ENCODE measurements at regions not wholly inside any gene's neighbourhood (a gene's known extent, or its start where the extent isn't known, plus 50 kb on each side); places are given as distances from the start of the nearest gene placed in this dataset.
"Not testable (repeated sequence)": the region's sequence is repeated elsewhere in the genome, so short reads cannot be mapped to it uniquely, and the experiment has no call there.

- Histone ChIP-seq H3K36me3 (ENCODE audit: control insufficient read depth, insufficient read depth, low read length) (no peaks in the 10 kb centered on the region), H3K27me3 (ENCODE audit: control insufficient read depth, insufficient read depth, low read length) (no peaks in the 10 kb centered on the region), H3K4me1 (ENCODE audit: control insufficient read depth, insufficient read depth, low read length) (peaks cover 5% of the 10 kb centered on the region), H3K9me3 (ENCODE audit: control insufficient read depth, low read depth, low read length) (no peaks in the 10 kb centered on the region), H3K4me3 (ENCODE audit: low read length) (no peak overlapping the region), H3K27ac (ENCODE audit: low read length) (no peak overlapping the region)
- no peak for DNase-seq
Observed at GRCh38 chrX:42022158-42022557, 98.8 kb upstream of the CASK start.

DNA sequence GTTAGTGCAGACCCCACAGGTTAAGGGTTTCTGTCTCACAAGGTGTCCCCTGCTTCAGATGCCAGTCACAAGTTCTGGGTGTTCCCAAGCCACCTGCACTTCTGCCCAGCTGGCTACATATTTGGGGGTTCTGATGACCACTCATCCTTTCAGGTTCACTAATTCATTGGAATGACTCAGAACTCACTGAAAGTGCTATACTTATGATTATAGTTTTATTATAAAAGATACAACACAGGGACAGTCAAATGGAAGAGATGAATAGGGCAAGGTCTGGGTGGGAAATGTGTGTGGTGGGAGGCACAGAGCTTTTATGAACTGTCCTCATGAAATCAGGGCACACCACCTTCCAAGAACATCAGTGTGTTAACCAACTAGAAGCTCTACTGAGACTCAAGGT, 97.7 kb upstream of the CASK start:
- no peak overlapping the region for H3K4me3 ChIP-seq (ENCODE audit: low read length)
- no peak for DNase-seq
- H3K9me3 ChIP-seq (ENCODE audit: control insufficient read depth, low read depth, low read length): no peaks in the 10 kb centered on the region
- H3K27ac ChIP-seq (ENCODE audit: low read length): no peak overlapping the region
- no peaks in the 10 kb centered on the region for H3K4me1 ChIP-seq (ENCODE audit: control insufficient read depth, insufficient read depth, low read length)
- H3K36me3 ChIP-seq (ENCODE audit: control insufficient read depth, insufficient read depth, low read length): no peaks in the 10 kb centered on the region
- no peaks in the 10 kb centered on the region for H3K27me3 ChIP-seq (ENCODE audit: control insufficient read depth, insufficient read depth, low read length)

DNA sequence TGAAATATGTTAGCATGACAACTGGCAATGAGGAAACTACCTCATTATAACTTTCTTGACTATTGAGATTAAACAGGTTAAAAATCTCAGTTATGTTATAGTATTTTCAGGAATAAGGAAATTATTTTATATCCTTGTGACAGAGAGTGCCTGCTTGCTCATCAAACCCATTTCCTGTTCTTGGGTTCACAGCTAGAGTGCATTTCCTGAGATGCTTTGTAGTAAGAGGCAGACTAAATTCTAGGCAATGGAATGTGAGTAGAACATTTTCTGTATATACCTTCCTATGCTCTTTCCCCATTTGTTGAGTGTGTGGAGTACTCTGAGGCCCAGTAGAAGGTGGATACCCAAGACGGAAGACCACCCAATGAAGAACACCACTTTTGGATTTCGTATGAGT, 96.9 kb upstream of the CASK start:
- no peaks in the 10 kb centered on the region for H3K27me3 ChIP-seq (ENCODE audit: control insufficient read depth, insufficient read depth, low read length)
- DNase-seq: no peak
- no CpG with 5 or more reads among the region's 2 CpGs for WGBS (ENCODE audit: insufficient coverage, low lambda C conversion rate)
- no peaks in the 10 kb centered on the region for H3K4me1 ChIP-seq (ENCODE audit: control insufficient read depth, insufficient read depth, low read length)
- no peak overlapping the region for H3K4me3 ChIP-seq (ENCODE audit: low read length)
- no peak overlapping the region for H3K27ac ChIP-seq (ENCODE audit: low read length)
- no peaks in the 10 kb centered on the region for H3K36me3 ChIP-seq (ENCODE audit: control insufficient read depth, insufficient read depth, low read length)
- no peaks in the 10 kb centered on the region for H3K9me3 ChIP-seq (ENCODE audit: control insufficient read depth, low read depth, low read length)

DNA sequence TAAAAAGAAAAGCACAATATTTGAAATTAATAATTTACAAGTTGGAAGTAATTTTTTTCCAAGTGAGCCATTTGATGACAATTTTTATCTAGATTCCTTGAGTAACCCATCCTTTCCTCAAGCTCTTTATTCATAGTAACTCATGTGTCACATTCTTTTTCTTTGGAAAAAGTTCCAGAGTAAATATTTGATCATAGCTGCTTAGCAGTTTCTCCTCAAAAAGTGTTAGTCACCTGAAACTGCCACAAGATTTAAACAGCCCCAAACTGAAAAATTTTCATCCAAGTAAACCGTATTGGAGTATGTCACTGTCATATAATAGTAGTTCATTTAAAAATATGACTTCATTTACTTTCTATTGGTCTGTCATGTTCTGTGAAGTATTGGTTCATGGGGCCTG, 94.6 kb upstream of the CASK start:
- no CpG with 5 or more reads among the region's 1 CpG for WGBS (ENCODE audit: insufficient coverage, low lambda C conversion rate)
- no peak for DNase-seq

DNA sequence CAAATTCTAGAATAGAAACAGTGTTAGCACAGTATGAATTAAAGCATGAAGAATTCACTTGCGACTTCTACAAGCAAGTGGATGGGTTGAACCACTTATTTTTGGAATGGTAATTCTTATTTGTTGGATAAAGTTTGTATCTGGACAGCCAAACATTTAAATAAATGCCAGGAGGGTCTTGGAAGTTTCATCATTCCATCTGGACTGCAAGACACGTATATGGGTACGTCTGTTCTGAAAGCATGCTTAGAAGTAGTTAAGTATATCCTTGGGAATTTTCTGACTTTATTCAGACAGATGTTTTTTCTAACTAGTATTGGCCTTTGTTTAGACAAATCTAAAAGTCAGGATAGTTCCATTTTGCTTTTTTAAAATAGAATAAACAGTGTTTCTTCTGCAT, 77.5 kb upstream of the CASK start:
- Histone ChIP-seq H3K36me3 (ENCODE audit: control insufficient read depth, insufficient read depth, low read length) (no peaks in the 10 kb centered on the region), H3K27ac (ENCODE audit: low read length) (no peak overlapping the region), H3K9me3 (ENCODE audit: control insufficient read depth, low read depth, low read length) (no peaks in the 10 kb centered on the region), H3K27me3 (ENCODE audit: control insufficient read depth, insufficient read depth, low read length) (no peaks in the 10 kb centered on the region), H3K4me3 (ENCODE audit: low read length) (no peak overlapping the region), H3K4me1 (ENCODE audit: control insufficient read depth, insufficient read depth, low read length) (no peaks in the 10 kb centered on the region)
- no peak for DNase-seq
- WGBS (ENCODE audit: insufficient coverage, low lambda C conversion rate): no CpG with 5 or more reads among the region's 3 CpGs

More for the DNA sequence above, 94.6 kb upstream of the CASK start:
- Histone ChIP-seq H3K27ac (ENCODE audit: low read length) (no peak overlapping the region), H3K9me3 (ENCODE audit: control insufficient read depth, low read depth, low read length) (no peaks in the 10 kb centered on the region), H3K27me3 (ENCODE audit: control insufficient read depth, insufficient read depth, low read length) (no peaks in the 10 kb centered on the region), H3K4me1 (ENCODE audit: control insufficient read depth, insufficient read depth, low read length) (no peaks in the 10 kb centered on the region), H3K4me3 (ENCODE audit: low read length) (no peak overlapping the region), H3K36me3 (ENCODE audit: control insufficient read depth, insufficient read depth, low read length) (no peaks in the 10 kb centered on the region)

- Histone ChIP-seq H3K36me3 (ENCODE audit: control insufficient read depth, insufficient read depth, low read length) (no peaks in the 10 kb centered on the region), H3K4me1 (ENCODE audit: control insufficient read depth, insufficient read depth, low read length) (no peaks in the 10 kb centered on the region), H3K9me3 (ENCODE audit: control insufficient read depth, low read depth, low read length) (no peaks in the 10 kb centered on the region), H3K27me3 (ENCODE audit: control insufficient read depth, insufficient read depth, low read length) (no peaks in the 10 kb centered on the region), H3K4me3 (ENCODE audit: low read length) (no peak overlapping the region), H3K27ac (ENCODE audit: low read length) (no peak overlapping the region)
- no peak for DNase-seq
- WGBS (ENCODE audit: insufficient coverage, low lambda C conversion rate): no CpG with 5 or more reads among the region's 6 CpGs
Observed at GRCh38 chrX:41984628-41985027, 61.3 kb upstream of the CASK start.

DNA sequence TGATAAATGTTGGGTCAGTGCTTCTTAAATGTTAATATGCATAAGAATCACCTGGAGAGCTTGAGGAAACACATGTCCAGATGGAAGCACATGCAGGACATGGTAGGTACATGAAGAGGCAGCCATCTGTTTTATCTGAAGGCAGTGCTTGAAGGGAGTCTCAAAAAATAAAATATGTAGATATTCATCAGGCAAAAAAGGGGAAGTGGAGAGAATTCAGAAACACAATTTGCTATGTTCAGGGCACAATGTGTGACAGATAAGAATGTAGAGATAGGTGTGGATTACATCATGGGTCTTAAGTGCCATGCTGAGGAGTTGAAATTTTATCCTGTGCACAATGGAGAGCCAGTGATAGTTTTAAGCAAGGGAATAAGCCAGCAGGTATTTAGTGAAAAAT, 59.6 kb upstream of the CASK start:
- Histone ChIP-seq H3K4me1 (ENCODE audit: control insufficient read depth, insufficient read depth, low read length) (no peaks in the 10 kb centered on the region), H3K36me3 (ENCODE audit: control insufficient read depth, insufficient read depth, low read length) (no peaks in the 10 kb centered on the region), H3K9me3 (ENCODE audit: control insufficient read depth, low read depth, low read length) (no peaks in the 10 kb centered on the region), H3K27me3 (ENCODE audit: control insufficient read depth, insufficient read depth, low read length) (no peaks in the 10 kb centered on the region), H3K27ac (ENCODE audit: low read length) (no peak overlapping the region), H3K4me3 (ENCODE audit: low read length) (no peak overlapping the region)
- DNase-seq: no peak

DNA sequence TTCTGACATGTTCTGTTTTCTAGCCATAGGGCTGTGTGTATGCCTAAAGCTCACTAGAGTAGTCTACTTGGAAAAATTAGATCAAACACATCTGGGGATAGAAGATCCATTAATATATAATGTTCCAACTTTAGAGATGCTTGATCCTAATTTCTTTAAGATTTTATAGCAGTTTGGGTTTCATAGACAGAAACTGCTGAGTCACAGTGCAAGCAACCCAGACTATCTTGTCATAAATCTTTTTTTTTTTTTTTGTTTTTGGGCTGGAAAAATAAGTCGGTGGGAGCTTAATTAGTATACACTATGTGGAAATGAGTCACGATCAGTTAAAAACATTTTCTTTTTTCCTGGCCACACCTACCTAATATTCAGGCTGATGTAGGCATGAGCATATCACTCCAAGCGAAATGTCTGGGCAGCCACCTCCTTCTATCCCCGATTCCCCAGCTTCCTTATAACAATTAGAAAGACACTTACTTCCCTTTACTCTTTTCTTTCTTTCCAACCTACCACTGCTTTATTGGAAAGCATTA, 58.2 kb upstream of the CASK start:
- Histone ChIP-seq H3K9me3 (ENCODE audit: control insufficient read depth, low read depth, low read length) (no peaks in the 10 kb centered on the region), H3K36me3 (ENCODE audit: control insufficient read depth, insufficient read depth, low read length) (no peaks in the 10 kb centered on the region), H3K27ac (ENCODE audit: low read length) (no peak overlapping the region), H3K27me3 (ENCODE audit: control insufficient read depth, insufficient read depth, low read length) (no peaks in the 10 kb centered on the region), H3K4me3 (ENCODE audit: low read length) (no peak overlapping the region), H3K4me1 (ENCODE audit: control insufficient read depth, insufficient read depth, low read length) (no peaks in the 10 kb centered on the region)
- WGBS (ENCODE audit: insufficient coverage, low lambda C conversion rate): no CpG with 5 or more reads among the region's 4 CpGs
- no peak for DNase-seq

- H3K9me3 ChIP-seq (ENCODE audit: control insufficient read depth, low read depth, low read length); H3K4me1 ChIP-seq (ENCODE audit: control insufficient read depth, insufficient read depth, low read length); H3K27ac ChIP-seq (ENCODE audit: low read length); H3K27me3 ChIP-seq (ENCODE audit: control insufficient read depth, insufficient read depth, low read length); DNase-seq; H3K4me3 ChIP-seq (ENCODE audit: low read length); H3K36me3 ChIP-seq (ENCODE audit: control insufficient read depth, insufficient read depth, low read length): not testable (repeated sequence)
- WGBS (ENCODE audit: insufficient coverage, low lambda C conversion rate): no CpG with 5 or more reads among the region's 1 CpG
Observed at GRCh38 chrX:41974677-41975076, 51.3 kb upstream of the CASK start.

- Histone ChIP-seq H3K27me3 (ENCODE audit: control insufficient read depth, insufficient read depth, low read length) (no peaks in the 10 kb centered on the region), H3K4me1 (ENCODE audit: control insufficient read depth, insufficient read depth, low read length) (no peaks in the 10 kb centered on the region), H3K36me3 (ENCODE audit: control insufficient read depth, insufficient read depth, low read length) (no peaks in the 10 kb centered on the region), H3K27ac (ENCODE audit: low read length) (no peak overlapping the region), H3K4me3 (ENCODE audit: low read length) (no peak overlapping the region), H3K9me3 (ENCODE audit: control insufficient read depth, low read depth, low read length) (no peaks in the 10 kb centered on the region)
- no peak for DNase-seq
- WGBS (ENCODE audit: insufficient coverage, low lambda C conversion rate): no CpG with 5 or more reads among the region's 2 CpGs
Observed at GRCh38 chrX:41973208-41973607, 49.9 kb upstream of the CASK start.

Measured in large intestine (tissue), 3 donors.